ENCODE measurements at regions not wholly inside any gene's neighbourhood (a gene's known extent, or its start where the extent isn't known, plus 50 kb on each side); places are given as distances from the start of the nearest gene placed in this dataset.

DNA sequence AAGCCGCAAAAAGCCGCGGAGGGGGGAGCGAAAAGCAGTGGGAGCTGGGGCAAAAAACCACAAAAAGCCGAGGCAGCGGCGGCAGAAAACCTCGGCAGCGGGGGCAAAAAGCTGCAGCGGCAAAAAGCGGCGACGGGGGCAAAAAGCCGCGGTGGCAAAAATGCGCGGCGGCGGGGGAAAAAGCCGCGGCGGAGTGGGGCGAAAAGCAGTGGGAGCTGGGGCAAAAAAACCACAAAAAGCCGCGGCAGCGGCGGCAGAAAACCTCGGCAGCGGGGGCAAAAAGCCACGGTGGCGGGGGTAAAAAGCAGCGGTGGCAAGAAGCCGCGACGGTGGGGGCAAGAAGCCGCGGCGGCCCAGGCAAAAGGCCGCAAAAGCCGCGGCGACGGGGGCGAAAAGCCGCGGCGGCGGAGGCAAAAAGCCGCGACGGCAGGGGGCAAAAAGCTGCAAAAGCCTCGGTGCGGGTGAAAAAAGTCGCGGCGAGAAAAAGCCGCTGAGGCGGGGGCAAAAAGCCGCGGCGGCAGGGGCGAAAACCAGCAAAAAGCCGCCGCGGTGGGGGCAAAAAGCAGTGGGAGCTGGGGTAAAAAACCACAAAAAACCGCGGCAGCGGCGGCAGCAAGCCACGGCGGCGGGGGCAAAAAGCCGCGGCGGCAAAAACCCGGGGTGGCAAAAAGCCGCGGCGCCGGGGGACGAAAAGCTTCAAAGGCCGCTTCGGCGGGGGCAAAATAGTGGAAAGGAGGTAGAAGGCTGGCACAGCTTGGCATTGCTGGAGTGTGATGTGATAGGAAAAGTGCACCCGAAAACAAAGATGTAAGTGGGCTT is 135.9 kb downstream of the ZNF92 start:
- peak; percentile 99 for TF ChIP-seq EZH2 (IDR thresholded peaks at IDR 0.05; ENCODE audit: borderline replicate concordance)
- no peak for TF ChIP-seq CTCF (IDR thresholded peaks at IDR 0.05; ENCODE audit: poor library complexity)
